ENCODE measurements at regions not wholly inside any gene's neighbourhood (a gene's known extent, or its start where the extent isn't known, plus 50 kb on each side); places are given as distances from the start of the nearest gene placed in this dataset.

DNA sequence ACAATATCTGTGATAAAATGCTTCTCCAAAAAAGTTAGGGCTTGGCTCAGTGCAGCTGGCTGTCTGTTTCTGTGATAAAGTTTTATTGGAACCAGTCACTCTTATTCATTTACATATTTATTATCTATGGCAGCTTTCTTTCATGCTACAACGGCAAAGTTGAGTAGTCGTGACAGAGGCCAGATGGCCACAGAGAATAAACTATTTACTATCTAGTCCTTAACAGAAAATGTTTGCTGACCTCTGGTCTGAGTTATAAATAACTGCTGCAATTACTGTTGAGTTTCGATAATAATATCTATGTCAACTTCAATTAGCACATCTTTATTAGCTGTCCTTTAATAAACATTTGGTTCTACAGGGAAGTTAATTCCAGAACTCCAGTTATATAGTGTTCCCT is 180.2 kb upstream of the RUNX1 start:
- TF ChIP-seq CTCF (IDR thresholded peaks at IDR 0.05) (no peak), POLR2A (IDR thresholded peaks at IDR 0.05) (no peak), EP300 (IDR thresholded peaks at IDR 0.05) (no peak)

All from tibial nerve (tissue), 4 donors.